Motor neuron (in vitro differentiated cells): ENCODE measurements at regions not wholly inside any gene's neighbourhood (a gene's known extent, or its start where the extent isn't known, plus 50 kb on each side); places are given as distances from the start of the nearest gene placed in this dataset.

Experiments used
- ATAC-seq, 8 experiments: fragments of 200-7000 bp; cut with Tn5 transposase; replicated peaks in 6 of 8; 2 replicates each; pipeline ENCODE4 v1.8.0; 2021; ENCODE audit warnings: mild to moderate bottlenecking in 8 of 8, moderate library complexity in 8 of 8
- H3K27ac ChIP-seq, 2 donors: fragments of 250-450 bp; sonication (Bioruptor Pico); 2 replicates each; pipeline ENCODE4 v1.9.0; 2021; ENCODE audit warnings: antibody characterized with exemption in 2 of 2, mild to moderate bottlenecking in 2 of 2, moderate library complexity in 1 of 2
- H3K4me1 ChIP-seq, 2 donors: fragments of 250-450 bp; sonication (Bioruptor Pico); replicated peaks in 1 of 2; 2 replicates each; pipeline ENCODE4 v1.6.1; 2021; ENCODE audit warnings: antibody characterized with exemption in 2 of 2, mild to moderate bottlenecking in 2 of 2, moderate library complexity in 1 of 2
- H3K4me3 ChIP-seq, 5 donors: fragments of 250-450 bp; sonication (Bioruptor Pico); 2 replicates each; pipeline ENCODE4 v1.9.0; 2021; ENCODE audit warnings: antibody characterized with exemption in 5 of 5, mild to moderate bottlenecking in 5 of 5, moderate library complexity in 4 of 5
- WGBS, 10 experiments: fragments of 450-650 bp; shearing (Covaris generic); methylation state at CpG; one replicate each; pipeline ENCODE4 v1.0.0; 2022; 5-methylcytosine and 5-hydroxymethylcytosine counted together
- in situ Hi-C, 9 experiments: fragments of 400-800 bp; cut with MboI; loops; one replicate each; pipeline ENCODE4 v1.15.0; 2021; ENCODE audit warnings: low sequenced_read_pairs in 9 of 9, low pct_unique_long_range_greater_than_20kb in 2 of 9; ENCODE audit not compliant: unreplicated experiment in 9 of 9

GRCh38 chr1:80657044-80657643 lies 1143.6 kb upstream of the ADGRL2 start:
- H3K27ac ChIP-seq = no peak overlapping the region
- 0 to 45% (median 11%) methylated on average over 1 to 3 of the region's 3 CpGs for WGBS, 10 experiments
- in situ Hi-C loops = no loop called here

DNA sequence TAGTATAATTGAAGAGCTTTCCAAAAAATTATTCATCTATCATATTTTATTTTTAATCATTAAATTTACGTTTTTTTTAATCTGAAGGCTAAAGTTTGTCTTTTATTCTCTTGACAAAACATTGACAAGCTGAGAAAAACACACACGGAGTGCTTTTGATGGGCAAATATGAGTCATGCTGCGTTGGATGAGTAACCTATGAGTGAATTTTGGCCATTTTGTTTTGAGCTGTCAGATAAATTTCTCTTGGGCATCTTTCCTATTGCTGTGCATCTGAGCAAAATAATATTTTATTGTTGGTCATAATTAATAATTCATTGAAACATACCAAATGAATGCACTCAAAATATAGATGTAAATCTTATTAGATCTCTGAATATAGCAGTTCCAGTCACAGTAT lies 1144.1 kb upstream of the ADGRL2 start:
- Histone ChIP-seq H3K27ac (no peak overlapping the region), H3K4me3 (no peak overlapping the region), H3K4me1 (peaks cover 3 to 12% of the 10 kb centered on the region in 2 donors)
- in situ Hi-C loops = no loop called here
- ATAC-seq = no peak
- WGBS, 10 experiments = 0 to 73% (median 40%) methylated on average over 1 to 3 of the region's 3 CpGs

More at GRCh38 chr1:80657044-80657643, 1143.6 kb upstream of the ADGRL2 start:
- peak in 1 of 8 experiments; percentile 36 for ATAC-seq
- no peak overlapping the region for H3K4me3 ChIP-seq
- peaks cover 3 to 12% of the 10 kb centered on the region in 2 donors for H3K4me1 ChIP-seq

- Histone ChIP-seq H3K4me1 (peaks cover 3 to 12% of the 10 kb centered on the region in 2 donors), H3K27ac (no peak overlapping the region), H3K4me3 (no peak overlapping the region)
- in situ Hi-C loops = no loop called here
- 0 to 67% (median 31%) methylated on average over 1 of the region's 1 CpG; no CpG with 5 or more reads in 2 of the 10 experiments for WGBS, 10 experiments
- ATAC-seq = peak in 6 of 8 experiments; percentile 21 to 93 (median 48)
These were observed 1144.6 kb upstream of the ADGRL2 start for GRCh38 chr1:80656014-80656636.

DNA sequence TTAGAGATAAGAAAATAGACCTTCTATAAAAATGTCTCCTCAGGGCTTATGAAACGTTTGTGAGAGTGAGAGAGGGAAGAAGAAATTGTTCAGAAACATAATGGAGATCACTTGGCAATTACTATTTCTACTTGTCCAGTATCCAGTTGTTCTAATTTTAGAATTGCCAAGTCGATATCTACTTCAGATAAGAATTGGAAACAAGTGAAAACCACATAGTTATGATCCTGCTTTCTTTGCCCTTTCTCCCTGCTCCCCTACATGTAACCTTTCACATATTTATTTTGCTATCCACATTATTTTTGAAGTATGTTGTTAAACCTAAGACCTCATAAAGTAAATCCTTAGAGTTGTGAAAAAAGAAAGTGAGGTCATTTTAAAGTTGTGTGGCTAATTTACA lies 1154.7 kb upstream of the ADGRL2 start:
- no peak overlapping the region for H3K4me3 ChIP-seq
- H3K27ac ChIP-seq = no peak overlapping the region
- WGBS, 10 experiments = 5 to 93% (median 66%) methylated on average over 1 to 2 of the region's 2 CpGs; no CpG with 5 or more reads in 1 of the 10 experiments
- ATAC-seq = no peak
- no peaks in the 10 kb centered on the region for H3K4me1 ChIP-seq
- in situ Hi-C loops = no loop called here

DNA sequence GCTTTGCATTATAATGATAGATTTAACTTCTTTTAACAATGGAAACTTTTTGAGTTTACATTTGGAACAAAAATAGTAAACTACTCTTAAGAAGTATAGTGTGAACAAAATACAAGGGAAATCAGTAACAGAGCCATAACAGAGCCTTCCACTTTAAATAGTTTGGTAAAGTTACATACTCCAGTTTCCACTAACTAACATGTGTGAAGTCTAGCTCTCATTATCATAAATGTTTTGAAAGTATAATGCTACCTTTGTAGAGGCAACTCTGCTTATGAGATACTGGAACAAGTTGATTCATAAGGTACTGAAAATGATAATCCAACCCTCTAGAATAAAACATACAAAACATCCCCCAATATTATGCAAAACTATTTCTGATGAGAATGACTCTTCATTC lies 1155.1 kb upstream of the ADGRL2 start:
- in situ Hi-C loops = no loop called here
- Histone ChIP-seq H3K27ac (no peak overlapping the region), H3K4me3 (no peak overlapping the region), H3K4me1 (no peaks in the 10 kb centered on the region)
- peak in 1 of 8 experiments; percentile 47 for ATAC-seq

- no peak for ATAC-seq
- no peak overlapping the region for H3K27ac ChIP-seq
- no peak overlapping the region for H3K4me3 ChIP-seq
- 18 to 98% (median 87%) methylated on average over 2 to 3 of the region's 3 CpGs for WGBS, 10 experiments
- no peaks in the 10 kb centered on the region for H3K4me1 ChIP-seq
- in situ Hi-C loops = no loop called here
These were observed 1159.8 kb upstream of the ADGRL2 start for GRCh38 chr1:80640978-80641377.

GRCh38 chr1:80639777-80640533 lies 1160.8 kb upstream of the ADGRL2 start:
- WGBS, 10 experiments = 6 to 91% (median 59%) methylated on average over 1 to 2 of the region's 2 CpGs; no CpG with 5 or more reads in 1 of the 10 experiments

GRCh38 chr1:80633947-80634706 lies 1166.6 kb upstream of the ADGRL2 start:
- H3K4me3 ChIP-seq = no peak overlapping the region
- WGBS, 10 experiments = 23 to 91% (median 75%) methylated on average over 2 to 10 of the region's 10 CpGs; no CpG with 5 or more reads in 1 of the 10 experiments
- H3K27ac ChIP-seq = no peak overlapping the region
- ATAC-seq = peak in 2 of 8 experiments; percentile 18 to 27
- H3K4me1 ChIP-seq = no peaks in the 10 kb centered on the region
- in situ Hi-C loops = no loop called here

More at GRCh38 chr1:80639777-80640533, 1160.8 kb upstream of the ADGRL2 start:
- Histone ChIP-seq H3K4me1 (no peaks in the 10 kb centered on the region), H3K4me3 (no peak overlapping the region), H3K27ac (no peak overlapping the region)
- ATAC-seq = no peak
- in situ Hi-C loops = no loop called here

GRCh38 chr1:80632284-80632683 lies 1168.5 kb upstream of the ADGRL2 start:
- 0 to 100% (median 77%) methylated on average over 1 to 7 of the region's 10 CpGs; no CpG with 5 or more reads in 4 of the 10 experiments for WGBS, 10 experiments
- in situ Hi-C loops = no loop called here
- ATAC-seq = no peak
- H3K4me3 ChIP-seq = no peak overlapping the region
- no peaks in the 10 kb centered on the region for H3K4me1 ChIP-seq
- H3K27ac ChIP-seq = no peak overlapping the region

DNA sequence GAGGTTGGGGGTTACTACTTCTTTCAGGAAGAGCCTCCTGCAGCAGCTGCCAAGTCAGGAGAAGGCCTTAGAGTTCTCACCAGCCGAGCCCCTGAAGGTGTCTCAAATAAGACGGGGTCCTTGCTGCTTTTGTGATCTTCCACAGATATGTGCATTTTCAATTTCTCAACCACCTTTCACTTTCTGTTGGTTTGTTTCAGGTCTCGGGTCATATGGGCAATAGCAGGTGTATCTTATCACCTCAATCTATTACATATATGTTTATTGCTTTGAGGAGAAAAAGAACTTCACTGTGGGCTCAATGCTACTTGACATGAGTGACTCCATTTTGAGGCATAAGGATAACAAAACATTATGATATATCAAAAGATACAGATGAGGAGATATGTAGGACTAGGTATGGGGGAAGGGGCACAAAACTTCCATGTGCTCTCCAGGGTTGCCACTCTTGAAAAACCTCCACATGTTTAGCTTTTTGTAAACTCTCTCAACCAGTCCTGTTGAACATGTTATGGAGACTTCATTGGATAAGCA lies 1171.4 kb upstream of the ADGRL2 start:
- H3K27ac ChIP-seq = no peak overlapping the region
- 0 to 100% (median 84%) methylated on average over 1 to 3 of the region's 3 CpGs; no CpG with 5 or more reads in 3 of the 10 experiments for WGBS, 10 experiments
- H3K4me3 ChIP-seq = no peak overlapping the region
- in situ Hi-C loops = no loop called here
- ATAC-seq = no peak
- no peaks in the 10 kb centered on the region for H3K4me1 ChIP-seq

DNA sequence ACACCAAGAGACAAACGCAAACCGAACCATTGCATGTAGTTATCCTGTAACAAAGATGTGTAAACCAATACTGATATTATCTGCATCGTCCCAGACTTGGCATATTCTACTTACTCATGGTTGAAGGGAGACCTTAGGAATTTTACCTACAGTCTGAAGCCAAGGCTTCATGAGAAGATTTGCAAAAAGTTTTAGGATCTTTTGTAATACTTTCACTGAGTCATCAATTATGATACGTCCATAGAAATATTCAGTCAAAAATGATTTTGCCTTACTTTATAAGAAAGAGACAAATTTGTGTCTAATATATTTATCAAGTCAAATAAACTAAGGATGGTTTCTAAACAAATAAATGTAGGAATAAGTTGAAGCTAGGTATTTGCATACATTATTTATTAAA lies 1176.1 kb upstream of the ADGRL2 start:
- WGBS, 10 experiments = 0 to 95% (median 70%) methylated on average over 1 to 4 of the region's 4 CpGs
- Histone ChIP-seq H3K4me3 (no peak overlapping the region), H3K4me1 (no peaks in the 10 kb centered on the region), H3K27ac (no peak overlapping the region)
- in situ Hi-C loops = no loop called here
- no peak for ATAC-seq

- in situ Hi-C loops = no loop called here
- H3K4me1 ChIP-seq = no peaks in the 10 kb centered on the region
- ATAC-seq = no peak
- no peak overlapping the region for H3K4me3 ChIP-seq
- H3K27ac ChIP-seq = no peak overlapping the region
These were observed 1193.7 kb upstream of the ADGRL2 start for GRCh38 chr1:80607064-80607463.

- Histone ChIP-seq H3K4me3 (no peak overlapping the region), H3K27ac (no peak overlapping the region), H3K4me1 (no peaks in the 10 kb centered on the region)
- in situ Hi-C loops = no loop called here
- ATAC-seq = no peak
- WGBS, 10 experiments = 43 to 100% (median 100%) methylated on average over 2 of the region's 3 CpGs; no CpG with 5 or more reads in 5 of the 10 experiments
These were observed 1206.7 kb upstream of the ADGRL2 start for GRCh38 chr1:80594013-80594412.
